ENCODE measurements at regions not wholly inside any gene's neighbourhood (a gene's known extent, or its start where the extent isn't known, plus 50 kb on each side); places are given as distances from the start of the nearest gene placed in this dataset.
"Not testable (repeated sequence)": the region's sequence is repeated elsewhere in the genome, so short reads cannot be mapped to it uniquely, and the experiment has no call there.

DNA sequence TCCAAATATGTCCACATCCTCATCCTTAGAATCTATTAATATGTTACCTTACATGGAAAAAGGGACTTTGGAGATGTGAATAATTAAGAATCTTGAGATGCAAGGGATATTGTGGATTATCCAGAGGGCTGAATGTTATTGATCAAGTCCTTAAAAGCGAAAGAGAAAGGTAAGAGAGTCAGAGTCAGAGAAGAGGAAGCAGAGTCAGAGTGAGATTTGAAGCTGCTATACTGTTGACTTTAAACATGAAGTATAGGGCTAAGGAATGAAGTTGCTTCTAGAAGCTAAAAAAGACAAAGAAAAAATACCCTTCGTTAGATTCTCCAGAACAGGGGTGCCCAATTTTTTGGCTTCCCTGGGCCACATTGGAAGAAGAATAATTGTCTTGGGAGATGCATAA lies 627.2 kb upstream of the SLITRK6 start:
- DNase-seq = no peak

DNA sequence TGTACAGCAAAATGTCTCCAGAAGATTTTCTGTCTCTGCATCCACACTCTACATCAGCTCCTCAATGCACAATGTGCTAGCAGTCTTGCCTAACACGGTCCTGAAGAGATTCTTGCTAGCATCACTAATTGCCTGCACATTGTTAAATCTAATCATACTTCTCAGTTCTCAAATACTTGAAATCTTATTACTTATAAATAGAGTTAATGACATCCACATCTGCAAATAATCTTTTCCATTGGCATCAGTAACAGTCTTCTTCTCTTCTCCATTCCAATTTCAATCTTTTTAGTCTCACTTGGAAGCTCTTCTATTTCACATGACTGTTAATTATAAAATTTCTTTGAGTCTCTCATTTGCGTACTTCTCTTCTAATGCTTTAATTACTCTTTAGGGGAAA lies 630.5 kb upstream of the SLITRK6 start:
- DNase-seq = no peak

DNA sequence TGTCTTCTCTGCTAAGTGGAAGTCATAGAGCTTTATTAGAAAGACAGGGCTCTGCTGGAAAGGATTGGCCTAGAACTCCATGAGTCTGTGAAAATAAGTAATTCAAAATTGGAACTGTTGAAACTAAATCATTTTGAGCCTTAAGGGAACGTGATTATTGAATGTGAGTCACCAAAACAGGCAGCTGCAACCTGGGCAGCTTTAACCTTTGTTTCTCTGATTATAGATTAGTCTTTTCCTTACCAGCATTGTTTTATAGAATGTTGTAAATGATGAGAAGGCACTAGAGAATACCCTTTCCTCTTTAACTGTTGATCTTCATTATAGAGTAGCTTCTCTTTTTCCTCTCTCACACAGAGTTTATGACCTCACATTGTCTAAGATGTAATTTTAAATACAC lies 638.8 kb upstream of the SLITRK6 start:
- DNase-seq = no peak

DNA sequence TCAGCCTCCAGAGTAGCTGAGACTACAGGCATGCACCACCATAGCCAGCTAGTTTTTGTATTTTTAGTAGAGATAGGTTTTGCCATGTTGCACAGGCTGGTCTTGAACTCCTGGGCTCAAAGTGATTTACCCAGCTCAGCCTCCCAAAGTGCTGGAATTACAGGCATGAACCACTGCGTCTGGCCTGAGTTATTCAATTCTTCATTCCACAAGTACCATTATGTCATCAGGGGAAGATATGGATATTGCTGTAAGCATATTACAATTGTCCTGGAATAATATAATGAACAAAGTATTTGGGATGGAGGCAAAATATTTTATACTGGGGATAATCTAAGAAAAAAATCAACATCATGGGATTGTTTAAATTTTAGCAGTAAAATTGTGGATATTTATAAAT lies 646.0 kb upstream of the SLITRK6 start:
- DNase-seq = no peak

DNA sequence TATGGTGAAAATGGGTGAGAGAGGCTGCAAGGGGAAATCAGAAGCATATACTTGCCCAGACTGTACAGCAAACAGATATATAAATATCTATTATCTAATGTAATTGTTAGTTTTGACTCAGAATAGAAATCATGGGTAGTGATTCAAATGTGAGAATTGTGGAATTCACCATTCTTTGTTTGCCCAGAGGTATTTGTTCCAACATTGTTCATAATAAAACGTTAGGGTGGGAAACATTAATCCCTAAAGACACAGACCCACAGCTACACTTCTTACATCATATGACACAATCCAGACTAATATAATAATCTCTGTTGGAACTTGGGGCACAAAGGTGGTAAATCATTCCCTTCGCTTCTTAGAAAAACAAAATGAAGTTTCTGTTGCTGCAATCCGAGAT lies 646.5 kb upstream of the SLITRK6 start:
- DNase-seq = no peak

DNA sequence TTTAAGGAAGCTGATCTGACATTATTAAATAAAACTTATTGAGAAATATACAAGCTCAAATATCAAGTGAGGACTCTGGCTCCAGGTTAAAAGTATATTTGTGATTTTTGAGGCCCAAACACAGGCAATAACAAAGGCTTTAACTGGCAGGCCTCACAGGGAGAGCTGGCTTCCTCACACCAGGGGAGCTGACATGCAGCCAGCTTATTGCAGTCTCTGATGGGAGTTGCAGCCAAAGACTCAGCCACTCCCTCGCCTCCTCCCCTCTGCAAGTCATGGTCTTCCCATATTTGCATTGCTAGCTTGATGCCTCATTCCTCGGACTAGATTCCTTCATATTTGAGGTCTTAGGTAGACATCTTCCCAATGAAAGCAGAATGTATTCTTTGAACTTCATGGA lies 647.1 kb upstream of the SLITRK6 start:
- DNase-seq = no peak

DNA sequence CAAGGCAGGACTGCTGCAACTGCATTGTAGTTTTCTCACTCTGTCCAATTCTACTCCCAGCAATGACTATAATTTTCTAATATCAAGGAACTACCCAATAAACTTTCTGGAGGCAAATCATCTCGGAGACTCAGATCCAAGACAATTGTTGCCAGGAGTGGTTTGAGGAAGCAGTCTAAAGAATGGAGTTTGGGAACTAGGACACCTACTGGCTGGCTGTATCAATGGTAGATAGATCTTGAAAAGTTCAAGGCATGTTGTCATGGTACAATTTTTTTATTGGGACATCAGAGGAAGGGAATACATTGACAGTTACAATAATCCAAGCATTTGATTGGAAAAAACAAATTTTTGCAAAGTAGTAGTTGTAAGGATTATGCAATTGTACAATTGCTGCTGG lies 648.3 kb upstream of the SLITRK6 start:
- no peak for DNase-seq

DNA sequence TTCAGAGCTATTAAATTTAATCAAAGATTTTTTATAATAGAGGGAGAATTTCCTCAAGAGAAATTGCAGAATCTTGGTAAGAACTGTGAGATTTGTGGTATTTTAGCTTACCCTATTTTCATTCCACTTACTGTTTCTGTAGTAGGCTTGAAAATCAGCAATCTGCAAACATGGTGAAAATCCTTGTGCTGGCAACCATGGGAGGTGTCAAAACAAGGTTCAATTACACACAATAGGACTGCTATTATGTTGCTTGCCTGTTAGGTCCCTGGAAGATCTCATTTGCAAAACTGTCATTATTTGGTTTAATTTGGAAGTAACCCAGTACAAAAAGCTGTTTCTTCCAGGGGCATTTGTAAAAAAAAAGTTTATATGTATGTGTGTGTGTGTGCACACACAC lies 662.8 kb upstream of the SLITRK6 start:
- no peak for DNase-seq

DNA sequence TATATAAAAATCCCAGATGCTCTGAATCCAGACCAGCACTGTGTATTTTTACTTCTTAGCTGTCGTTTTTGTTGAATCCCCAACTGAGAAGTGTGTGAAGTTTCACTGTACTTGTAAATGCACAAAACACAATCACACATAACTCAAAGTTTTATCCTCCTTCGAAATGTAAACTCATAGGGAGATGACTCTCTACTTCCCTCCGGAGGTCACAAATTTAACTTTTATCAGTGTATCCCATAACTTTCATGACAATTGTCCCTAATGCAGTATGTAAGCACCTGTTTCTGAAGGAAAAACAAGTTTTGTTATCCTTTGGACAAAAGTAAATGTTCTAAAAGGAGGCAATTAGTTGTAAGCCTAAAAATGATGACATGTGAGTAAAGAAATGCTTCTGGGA lies 665.0 kb upstream of the SLITRK6 start:
- DNase-seq = no peak

DNA sequence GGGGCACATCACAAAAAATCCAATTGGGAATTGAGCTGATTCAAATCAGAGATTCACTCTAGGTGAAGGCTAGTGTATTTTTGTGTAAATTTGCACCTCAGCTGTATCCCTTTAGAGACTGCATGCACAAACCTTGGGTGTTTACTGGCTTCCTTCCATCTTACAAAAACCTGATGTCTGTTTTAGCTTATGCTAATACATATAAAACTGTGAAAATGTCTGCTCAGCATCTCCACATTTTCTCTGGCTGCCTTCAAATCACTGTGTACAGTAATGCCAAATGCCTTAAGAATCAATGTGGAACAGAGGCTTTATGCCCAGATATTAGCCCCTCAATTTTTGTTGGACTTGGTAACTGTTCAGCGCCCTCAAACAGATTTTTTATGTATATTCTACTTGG lies 675.8 kb upstream of the SLITRK6 start:
- no peak for DNase-seq

DNA sequence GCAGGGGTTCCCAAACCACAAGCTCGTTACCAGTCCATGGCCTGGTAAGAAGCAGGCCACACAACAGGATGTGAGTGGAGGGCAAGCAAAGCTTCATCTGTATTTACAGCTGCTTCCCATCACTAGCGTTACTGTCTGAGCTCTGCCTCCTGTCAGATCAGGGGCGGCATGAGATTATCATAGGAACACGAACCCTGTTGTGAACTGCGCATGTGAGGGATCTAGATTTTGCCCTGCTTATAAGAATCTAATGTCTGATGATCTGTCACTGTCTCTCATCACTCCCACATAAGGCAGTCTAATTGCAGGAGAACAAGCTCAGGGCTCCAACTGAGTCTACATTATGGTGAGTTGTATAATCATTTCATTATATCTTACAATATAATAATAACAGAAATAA lies 677.4 kb upstream of the SLITRK6 start:
- DNase-seq = no peak

DNA sequence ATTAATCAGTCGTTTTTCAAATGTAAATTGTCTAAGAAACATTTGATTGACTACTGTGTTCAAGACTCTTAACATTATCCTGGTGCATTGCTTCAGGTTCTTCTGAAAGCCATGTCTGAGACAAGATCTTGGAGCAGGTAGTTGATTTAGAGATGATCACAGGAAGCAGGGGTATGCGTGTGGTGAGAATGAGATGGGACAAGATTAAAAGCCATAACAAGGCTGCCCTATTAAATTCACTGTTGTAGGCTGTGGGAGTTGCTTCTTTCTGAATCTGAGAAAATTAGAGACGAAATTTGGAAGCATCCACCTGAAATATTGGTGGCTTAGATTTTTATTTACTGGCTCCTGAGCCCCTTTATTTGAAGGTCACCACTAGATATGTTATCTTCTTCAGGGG lies 687.4 kb upstream of the SLITRK6 start:
- DNase-seq = no peak

DNA sequence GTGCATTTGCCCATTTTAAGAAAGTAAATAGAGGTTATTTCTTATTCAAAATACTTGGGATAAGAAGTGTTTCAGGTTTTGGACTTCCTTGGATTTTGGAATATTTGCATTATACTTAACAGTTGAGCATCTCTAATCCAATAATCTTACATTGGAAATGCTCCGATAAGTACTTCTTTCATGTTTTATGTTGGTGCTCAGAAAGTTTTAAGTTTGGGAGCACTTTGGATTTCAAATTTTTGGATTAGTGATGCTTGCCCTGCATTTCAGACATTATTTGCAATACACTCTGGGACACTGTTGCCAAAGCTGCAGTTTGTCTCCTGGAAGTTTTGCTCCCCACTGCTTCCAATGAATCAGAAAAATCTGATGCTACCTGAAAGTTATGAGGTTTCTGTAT lies 691.9 kb upstream of the SLITRK6 start:
- DNase-seq = no peak

DNA sequence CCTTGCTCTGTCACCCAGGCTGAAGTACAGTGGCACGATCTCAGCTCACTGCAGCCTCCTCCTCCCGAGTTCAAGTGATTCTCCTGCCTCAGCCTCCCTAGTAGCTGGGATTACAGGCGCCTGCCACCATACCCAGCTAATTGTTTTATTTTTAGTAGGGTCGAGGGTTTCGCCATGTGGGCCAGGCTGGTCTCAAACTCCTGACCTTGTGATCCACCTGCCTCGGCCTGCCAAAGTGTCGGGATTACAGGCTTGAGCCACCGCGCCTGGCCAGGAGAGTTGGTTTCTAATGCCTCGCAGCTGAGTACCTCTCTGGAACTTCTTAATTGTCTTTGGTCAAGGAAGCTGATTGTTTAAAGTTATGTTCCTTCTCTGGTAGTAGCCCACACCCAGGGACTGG lies 702.7 kb upstream of the SLITRK6 start:
- DNase-seq = not testable (repeated sequence)

DNA sequence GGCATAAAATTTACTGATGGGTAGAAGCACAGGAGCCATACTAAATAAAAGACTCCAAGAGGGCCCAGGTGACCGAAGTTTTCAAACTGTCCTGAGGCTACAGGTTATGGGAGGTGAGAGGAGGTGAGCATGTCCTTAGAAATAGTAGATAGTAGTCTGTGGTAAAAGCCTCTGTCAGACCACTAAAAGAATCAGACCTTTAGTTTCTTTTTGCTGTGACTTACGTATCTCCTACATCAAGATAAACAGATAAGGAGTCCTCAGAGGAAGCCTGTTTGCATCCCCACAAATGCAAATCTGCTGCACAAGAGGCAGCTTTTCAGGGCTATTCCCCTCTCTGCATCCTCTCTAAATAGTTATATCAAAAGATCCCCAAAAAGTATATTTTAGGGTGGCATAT lies 711.6 kb upstream of the SLITRK6 start:
- DNase-seq = no peak

DNA sequence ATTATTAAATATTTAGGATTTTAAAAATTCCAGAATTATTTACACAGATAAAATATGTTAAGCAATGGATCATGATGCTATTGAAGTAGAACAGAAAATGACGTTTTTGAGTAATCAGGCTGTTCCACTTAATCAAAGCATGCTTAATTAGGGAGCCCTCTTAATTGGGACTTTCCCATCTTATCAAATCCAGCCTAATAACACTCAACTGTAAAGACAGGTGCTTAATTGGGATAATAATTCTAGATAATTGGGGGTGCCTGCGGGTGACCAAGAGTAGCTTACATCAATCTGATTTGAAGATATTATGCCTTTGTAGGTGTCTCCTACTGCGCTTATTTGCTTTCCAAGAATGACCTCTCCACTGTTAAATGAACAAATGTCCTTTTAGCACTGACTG lies 742.2 kb upstream of the SLITRK6 start:
- DNase-seq = no peak

DNA sequence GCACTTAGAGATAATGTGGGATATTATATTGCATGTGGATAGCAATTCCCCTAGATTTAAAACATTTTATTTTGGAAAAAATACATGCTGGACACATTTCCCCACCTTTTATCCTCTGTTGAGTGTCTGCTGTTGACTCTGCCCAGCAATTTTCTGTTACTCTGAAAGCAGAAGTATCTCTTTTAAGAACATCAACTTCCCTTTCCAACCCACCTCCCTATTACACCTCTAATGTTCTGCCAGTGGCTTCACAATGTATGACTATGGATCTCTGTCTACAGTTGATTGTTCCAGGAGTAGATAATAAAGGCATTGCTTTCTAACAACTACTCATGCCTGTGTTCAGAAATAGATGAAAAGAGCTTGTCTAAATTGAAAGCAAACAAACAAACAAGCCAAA lies 754.8 kb upstream of the SLITRK6 start:
- DNase-seq = no peak

DNA sequence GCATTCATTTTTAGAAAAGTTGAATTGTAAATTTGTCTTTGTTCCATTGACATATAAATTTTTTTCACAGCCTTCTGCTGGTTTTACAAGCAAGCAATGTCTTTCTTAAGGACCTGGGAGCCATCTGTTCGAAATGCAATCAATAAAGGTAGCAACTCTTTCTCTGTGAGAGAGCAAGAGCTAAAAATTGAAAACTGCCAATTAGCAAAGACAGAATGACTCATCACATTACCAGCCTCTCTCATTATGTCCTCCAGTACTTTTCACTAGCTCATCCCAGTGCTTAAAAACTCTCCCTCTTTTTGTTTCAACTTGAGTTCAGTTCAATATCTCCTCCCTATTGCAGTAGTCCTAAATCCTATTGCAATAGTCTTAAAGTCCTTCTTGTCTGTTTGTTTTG lies 760.7 kb upstream of the SLITRK6 start:
- no peak for DNase-seq

DNA sequence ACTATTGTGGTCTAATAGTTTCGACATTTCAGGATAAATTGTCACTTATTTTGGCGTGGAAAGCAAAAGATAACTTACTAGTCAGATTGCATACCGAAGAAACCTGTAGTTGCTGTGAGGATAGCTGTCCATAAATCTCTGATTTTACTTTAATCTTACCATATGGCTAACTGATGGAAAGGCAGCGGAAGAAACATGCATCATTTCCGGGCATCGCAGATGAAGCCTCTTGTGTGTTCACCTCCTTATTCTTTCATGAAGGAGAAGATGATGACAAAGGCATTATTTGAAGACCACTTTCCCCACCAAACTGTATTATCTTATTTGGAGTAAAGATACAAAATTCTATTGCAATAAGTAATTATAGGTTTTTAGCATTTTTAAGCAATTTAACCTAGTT lies 763.6 kb upstream of the SLITRK6 start:
- DNase-seq = no peak

DNA sequence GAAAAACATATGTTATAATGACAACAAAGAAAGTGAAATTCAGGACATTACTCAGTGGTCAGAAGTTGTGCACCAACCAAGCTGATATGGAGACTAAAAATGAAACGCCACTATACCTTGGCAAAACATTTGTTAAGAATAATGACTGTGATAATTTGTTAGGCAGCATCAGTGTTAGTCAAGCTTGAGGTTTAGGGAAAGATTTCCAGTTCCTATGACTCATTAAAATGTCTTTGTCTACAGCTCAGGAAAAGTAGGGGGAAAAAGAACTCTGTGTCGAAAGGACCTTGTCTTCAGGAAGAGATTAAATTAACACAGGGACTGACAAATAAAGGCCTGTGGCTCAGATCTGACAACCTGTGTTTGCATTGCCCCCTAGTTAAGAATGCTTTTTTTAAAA lies 764.1 kb upstream of the SLITRK6 start:
- no peak for DNase-seq

DNA sequence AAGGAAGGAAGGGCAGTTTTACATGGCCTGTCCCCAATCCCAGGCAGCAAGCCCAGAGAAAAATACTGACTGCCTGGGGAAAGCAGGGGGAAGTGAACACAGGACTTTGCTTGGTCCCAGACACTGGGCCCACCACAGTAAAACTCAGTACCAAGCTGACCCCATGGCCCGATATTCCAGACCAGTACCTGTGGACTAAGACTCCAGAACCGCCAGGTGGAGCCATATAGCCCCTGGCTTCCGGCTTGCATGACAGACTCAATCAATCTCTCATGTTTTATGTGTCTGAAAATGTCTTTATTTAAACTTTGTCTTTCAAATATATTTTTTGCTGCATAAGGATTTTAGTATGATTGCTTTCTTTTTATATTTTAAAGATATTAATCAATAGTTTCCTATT lies 767.9 kb upstream of the SLITRK6 start:
- DNase-seq = no peak

DNA sequence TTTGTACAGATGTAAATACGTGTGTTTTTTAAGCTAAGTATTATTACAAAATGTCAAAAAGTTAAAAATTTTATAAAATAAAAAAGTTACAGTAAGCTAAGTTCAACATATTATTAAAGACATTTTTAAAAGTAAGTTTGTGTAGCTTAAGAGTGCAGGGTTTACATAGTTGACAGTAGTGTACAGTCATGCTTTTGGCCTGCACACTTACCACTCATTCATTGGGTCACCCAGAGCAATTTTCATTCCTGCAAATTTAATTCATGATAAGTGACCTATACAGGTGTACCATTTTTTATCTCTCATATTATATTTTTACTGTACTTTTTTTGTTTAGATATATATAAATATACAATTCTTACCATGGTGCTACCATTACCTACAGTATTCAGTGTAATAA lies 769.9 kb upstream of the SLITRK6 start:
- no peak for DNase-seq

DNA sequence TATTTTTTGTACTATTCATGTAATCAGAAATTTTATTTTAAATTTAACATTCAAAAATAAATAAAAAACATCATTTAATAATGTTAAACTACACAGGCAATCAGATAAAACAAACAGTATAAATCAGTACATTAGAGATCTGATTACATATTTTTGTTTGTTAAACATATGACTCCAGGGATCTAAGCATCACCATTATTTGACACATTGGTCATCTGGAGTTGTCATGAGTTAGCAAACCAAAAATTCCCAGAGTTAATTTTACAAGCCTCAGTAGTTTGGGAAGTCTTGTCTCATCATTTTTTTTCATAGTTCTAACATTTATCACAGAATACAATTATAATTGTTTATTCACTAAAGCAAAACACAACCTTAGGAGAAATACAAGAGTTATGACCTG lies 770.8 kb upstream of the SLITRK6 start:
- DNase-seq = no peak

DNA sequence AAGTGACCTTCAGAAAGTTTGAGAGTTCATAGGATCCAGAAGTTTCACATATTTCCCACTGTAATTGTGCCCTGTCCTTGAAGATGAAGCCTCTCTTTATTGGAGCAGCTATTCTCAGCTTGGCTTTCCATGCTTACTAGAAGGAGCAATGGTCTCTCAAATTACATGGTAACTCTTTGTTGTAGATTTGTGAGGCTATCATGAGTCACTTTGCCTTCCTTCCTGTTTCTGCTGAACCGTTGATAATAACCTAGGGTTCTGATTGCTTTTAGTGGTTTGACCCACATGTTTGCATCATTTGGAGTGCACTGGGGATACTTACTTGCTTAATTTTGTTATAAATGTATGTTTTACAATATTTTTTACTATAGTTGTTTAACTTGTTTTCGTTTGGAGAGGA lies 772.9 kb upstream of the SLITRK6 start:
- DNase-seq = no peak

DNA sequence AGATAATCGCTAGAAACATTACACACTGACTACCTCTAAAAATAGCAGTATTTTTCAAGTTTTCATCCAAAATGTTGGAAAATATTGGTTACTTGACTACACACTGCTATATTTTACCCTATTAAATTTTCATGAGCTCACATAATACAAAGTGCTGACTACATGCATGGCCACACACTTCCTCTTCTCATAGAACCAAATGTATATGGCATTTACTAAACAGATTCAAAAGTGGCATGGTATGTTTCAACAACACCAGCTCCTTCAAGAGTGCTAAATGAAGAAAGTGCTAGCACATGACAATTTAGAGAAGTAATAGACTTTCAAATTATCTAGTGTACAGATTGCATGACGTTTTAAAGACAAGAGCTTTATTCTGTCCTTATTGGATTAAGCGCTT lies 780.4 kb upstream of the SLITRK6 start:
- no peak for DNase-seq

DNA sequence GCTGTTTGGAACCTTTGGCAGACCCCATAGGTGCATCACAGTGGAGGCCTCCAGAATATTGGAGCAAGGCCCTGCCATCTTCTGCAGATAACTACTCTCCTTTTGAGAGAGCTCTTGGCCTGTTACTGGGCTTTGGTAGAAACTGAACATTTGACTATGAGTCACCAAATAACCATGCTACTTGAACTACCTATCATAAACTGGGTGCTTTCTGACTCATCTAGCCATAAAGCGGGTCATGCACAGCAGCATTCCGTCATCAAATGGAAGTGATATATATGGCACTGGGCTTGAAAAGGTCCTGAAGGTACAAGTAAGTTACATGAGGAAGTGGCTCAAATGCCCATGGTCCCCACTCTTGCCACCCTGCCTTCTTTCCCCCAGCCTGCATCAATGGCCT lies 782.5 kb upstream of the SLITRK6 start:
- DNase-seq = no peak

DNA sequence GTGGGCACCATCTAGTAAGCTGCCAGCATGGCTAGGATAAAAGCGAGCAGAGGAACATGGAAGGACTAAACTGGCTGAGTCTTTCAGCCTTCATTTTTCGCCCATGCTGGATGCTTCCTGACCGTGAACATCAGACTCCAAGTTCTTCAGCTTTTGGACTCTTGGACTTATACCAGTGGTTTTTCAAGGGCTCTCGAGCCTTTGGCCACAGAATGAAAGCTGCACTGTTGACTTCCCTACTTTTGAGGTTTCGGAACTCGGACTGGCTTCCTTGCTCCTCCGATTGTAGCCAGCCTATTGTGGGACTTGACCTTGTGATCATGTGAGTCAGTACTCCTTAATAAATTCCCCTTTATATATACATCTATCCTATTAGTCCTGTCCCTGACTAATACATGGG lies 785.1 kb upstream of the SLITRK6 start:
- DNase-seq = no peak
